T-helper 2 cell (primary cell): ENCODE measurements at regions not wholly inside any gene's neighbourhood (a gene's known extent, or its start where the extent isn't known, plus 50 kb on each side); places are given as distances from the start of the nearest gene placed in this dataset.

Source experiments
- DNase-seq, 5 experiments: peaks; one replicate each; pipeline versions ENCODE4 v3.0.0 to v3.0.0-alpha.2; 2012 to 2022

- DNase-seq: no peak
Observed at GRCh38 chr6:40791004-40791403, 203.8 kb upstream of the LRFN2 start.

GRCh38 chr6:40788661-40789655, 201.8 kb upstream of the LRFN2 start:
- DNase-seq: peak in 2 of 5 experiments; percentile 36 to 48

- no peak for DNase-seq
Observed at GRCh38 chr6:40782355-40782754, 195.2 kb upstream of the LRFN2 start.

- no peak for DNase-seq
Observed at GRCh38 chr6:40780637-40781036, 193.5 kb upstream of the LRFN2 start.

- DNase-seq: no peak
Observed at GRCh38 chr6:40779409-40779808, 192.2 kb upstream of the LRFN2 start.

- DNase-seq: no peak
Observed at GRCh38 chr6:40778918-40779317, 191.8 kb upstream of the LRFN2 start.

GRCh38 chr6:40778196-40778595, 191.0 kb upstream of the LRFN2 start:
- DNase-seq: no peak

GRCh38 chr6:40774932-40775331, 187.8 kb upstream of the LRFN2 start:
- DNase-seq: no peak

- no peak for DNase-seq
Observed at GRCh38 chr6:40770794-40771193, 183.6 kb upstream of the LRFN2 start.

- no peak for DNase-seq
Observed at GRCh38 chr6:40764726-40765125, 177.6 kb upstream of the LRFN2 start.

- no peak for DNase-seq
Observed at GRCh38 chr6:40762981-40763380, 175.8 kb upstream of the LRFN2 start.

- DNase-seq: no peak
Observed at GRCh38 chr6:40760887-40761286, 173.7 kb upstream of the LRFN2 start.

- DNase-seq: no peak
Observed at GRCh38 chr6:40759838-40760237, 172.7 kb upstream of the LRFN2 start.

- no peak for DNase-seq
Observed at GRCh38 chr6:40759264-40759663, 172.1 kb upstream of the LRFN2 start.

GRCh38 chr6:40755749-40756452, 168.7 kb upstream of the LRFN2 start:
- DNase-seq: no peak

- DNase-seq: no peak
Observed at GRCh38 chr6:40755046-40755681, 168.0 kb upstream of the LRFN2 start.

- no peak for DNase-seq
Observed at GRCh38 chr6:40754461-40755045, 167.4 kb upstream of the LRFN2 start.

- no peak for DNase-seq
Observed at GRCh38 chr6:40753675-40754448, 166.7 kb upstream of the LRFN2 start.

GRCh38 chr6:40753048-40753447, 165.9 kb upstream of the LRFN2 start:
- DNase-seq: no peak

- DNase-seq: no peak
Observed at GRCh38 chr6:40744835-40745234, 157.7 kb upstream of the LRFN2 start.

- no peak for DNase-seq
Observed at GRCh38 chr6:40743690-40744446, 156.7 kb upstream of the LRFN2 start.
